Heart left ventricle (tissue), 16 donors: ENCODE measurements at regions not wholly inside any gene's neighbourhood (a gene's known extent, or its start where the extent isn't known, plus 50 kb on each side); places are given as distances from the start of the nearest gene placed in this dataset.

ENCODE experiments used
- ATAC-seq, 4 donors: fragments of 200-7000 bp; cut with Tn5 transposase; one replicate each; pipeline ENCODE4 v1.9.1; 2020 to 2022; ENCODE audit warnings: moderate library complexity in 4 of 4, mild to moderate bottlenecking in 3 of 4, moderate number of reproducible peaks in 1 of 4
- DNase-seq, 5 donors: peaks; one replicate each; pipeline ENCODE4 v3.0.0-alpha.2; 2020
- H3K27ac ChIP-seq, 12 donors: fragments of 200-600 bp; sonication (generic) in 4 of 12; one replicate each; pipeline versions ENCODE4 v1.5.0 to v1.8.0; 2016 to 2022; ENCODE audit warnings: mild to moderate bottlenecking in 2 of 12
- H3K27me3 ChIP-seq, 9 donors: fragments of 200-600 bp; sonication (generic) in 2 of 9; one replicate each; pipeline versions ENCODE4 v1.5.1 to v1.8.0; 2016 to 2022; ENCODE audit warnings: mild to moderate bottlenecking in 3 of 9
- H3K36me3 ChIP-seq, 9 donors: fragments of 200-600 bp; sonication (generic) in 2 of 9; one replicate each; pipeline versions ENCODE4 v1.5.0 to v1.8.0; 2018 to 2022; ENCODE audit warnings: mild to moderate bottlenecking in 2 of 9
- H3K4me1 ChIP-seq, 12 donors: fragments of 200-600 bp; sonication (generic) in 4 of 12; one replicate each; pipeline versions ENCODE4 v1.5.0 to v1.8.0; 2016 to 2022; ENCODE audit warnings: mild to moderate bottlenecking in 3 of 12
- H3K4me3 ChIP-seq, 12 donors: fragments of 200-600 bp; sonication (generic) in 4 of 12; one replicate each; pipeline versions ENCODE4 v1.5.0 to v1.8.0; 2017 to 2022; ENCODE audit warnings: mild to moderate bottlenecking in 9 of 12, moderate library complexity in 4 of 12
- H3K9me3 ChIP-seq, 12 donors: fragments of 200-600 bp; sonication (generic) in 4 of 12; one replicate each; pipeline versions ENCODE4 v1.5.0 to v1.8.0; 2016 to 2022; ENCODE audit warnings: mild to moderate bottlenecking in 1 of 12
- CTCF ChIP-seq, 12 donors: fragments of 200-600 bp; sonication (generic) in 4 of 12; IDR thresholded peaks; one replicate each; pipeline versions ENCODE4 v1.5.0 to v1.8.0; 2018 to 2022; ENCODE audit warnings: antibody characterized with exemption in 12 of 12, mild to moderate bottlenecking in 5 of 12
- POLR2A ChIP-seq, 2 donors: fragments of 450-650 bp; IDR thresholded peaks; one replicate each; pipeline ENCODE4 v1.6.1; 2017; ENCODE audit warnings: antibody characterized with exemption in 2 of 2, mild to moderate bottlenecking in 2 of 2, moderate library complexity in 2 of 2
- WGBS, 4 donors: extraction: QIAGEN DNeasy Blood & Tissue Kit in 2 of 4; methylation state at CpG; one replicate each; pipeline versions ENCODE4 v1.1.5 to v1.1.7; 2013 to 2018; 5-methylcytosine and 5-hydroxymethylcytosine counted together
- intact Hi-C, 10 donors: fragments of 100-400 bp; cut with DNase I; formaldehyde crosslinking; loops; one replicate each; pipeline versions ENCODE4 v1.11.1 to v1.14.2; 2022
- donor health status: ischemic (EF 13 %, LVEDD 7.1; RV severe dilation, severe dysfunction).
- donor health status: healthy with polysubstance abuse.
- donor health status: DM: no; HTN: yes; CAD: no.
- donor health status: DM: no; HTN: no; CAD: no.
- donor health status: ischemic (EF 25% LVEDD 6.9; RV normal size, moderate dysfunction).
- donor health status: ischemic (EF 25% LVEDD 5.7; RV mildly dilated, moderate dysfunction).
- donor health status: healthy.
- donor health status: DM: yes; HTN: yes; CAD: no.
- donor health status: ischemic (EF 35%, LVEDD 5.7; RV mildly dilated, moderate dysfunction).
- donor health status: nonischemic (EF 11% LVEDD 7.7; RV severe dilation, severe dysfunction).
- donor health status: DM: yes; HTN: yes; CAD: no.
- donor health status: PGD.
- donor health status: ischemic (EF 29% LVEDD 5.4; RV normal size, mild dysfunction).
- donor health status: nonischemic (EF 23%, LVEDD 6.1; RV moderate dilation, normal function).

GRCh38 chr1:37127254-37127748 is 93.0 kb upstream of the GRIK3 start:
- peaks cover 0 to 20% (median 0%) of the 10 kb centered on the region in 9 donors for H3K27me3 ChIP-seq
- TF ChIP-seq POLR2A (IDR thresholded peaks at IDR 0.05) (no peak), CTCF (IDR thresholded peaks at IDR 0.05) (no peak)
- ATAC-seq = no peak
- 67 to 78% (median 69%) methylated on average over 3 of the region's 3 CpGs for WGBS, 4 donors
- H3K4me1 ChIP-seq = no peaks in the 10 kb centered on the region
- H3K4me3 ChIP-seq = no peak overlapping the region
- H3K36me3 ChIP-seq = no peaks in the 10 kb centered on the region
- no peak for DNase-seq
- intact Hi-C loops = no loop called here
- H3K27ac ChIP-seq = no peak overlapping the region
- peaks cover 0 to 11% (median 0%) of the 10 kb centered on the region in 12 donors for H3K9me3 ChIP-seq

GRCh38 chr1:37128091-37128490 is 93.8 kb upstream of the GRIK3 start:
- H3K27me3 ChIP-seq = peaks cover 0 to 28% (median 0%) of the 10 kb centered on the region in 9 donors
- 80 to 90% (median 85%) methylated on average over 6 of the region's 6 CpGs for WGBS, 4 donors
- intact Hi-C loops = no loop called here
- H3K9me3 ChIP-seq = peaks cover 0 to 3% (median 0%) of the 10 kb centered on the region in 12 donors
- no peak for TF ChIP-seq POLR2A (IDR thresholded peaks at IDR 0.05)
- TF ChIP-seq CTCF (IDR thresholded peaks at IDR 0.05) = no peak
- DNase-seq = no peak
- H3K4me1 ChIP-seq = no peaks in the 10 kb centered on the region
- no peak overlapping the region for H3K4me3 ChIP-seq
- H3K27ac ChIP-seq = no peak overlapping the region
- no peak for ATAC-seq
- H3K36me3 ChIP-seq = no peaks in the 10 kb centered on the region

- TF ChIP-seq POLR2A (IDR thresholded peaks at IDR 0.05) = no peak
- TF ChIP-seq CTCF (IDR thresholded peaks at IDR 0.05) = no peak
- Histone ChIP-seq H3K36me3 (no peaks in the 10 kb centered on the region), H3K9me3 (no peaks in the 10 kb centered on the region), H3K27me3 (peaks cover 0 to 42% (median 3%) of the 10 kb centered on the region in 9 donors), H3K4me3 (no peak overlapping the region), H3K4me1 (no peaks in the 10 kb centered on the region), H3K27ac (no peak overlapping the region)
- intact Hi-C loops = no loop called here
- no peak for DNase-seq
- 56 to 69% (median 60%) methylated on average over 5 of the region's 5 CpGs for WGBS, 4 donors
- no peak for ATAC-seq
These were observed 96.1 kb upstream of the GRIK3 start for GRCh38 chr1:37130221-37130948.

GRCh38 chr1:37131281-37131680 is 97.0 kb upstream of the GRIK3 start:
- TF ChIP-seq POLR2A (IDR thresholded peaks at IDR 0.05) = no peak
- TF ChIP-seq CTCF (IDR thresholded peaks at IDR 0.05) = no peak
- H3K9me3 ChIP-seq = no peaks in the 10 kb centered on the region
- H3K36me3 ChIP-seq = no peaks in the 10 kb centered on the region
- no peak overlapping the region for H3K27ac ChIP-seq
- peaks cover 0 to 38% (median 7%) of the 10 kb centered on the region in 9 donors for H3K27me3 ChIP-seq
- H3K4me3 ChIP-seq = no peak overlapping the region
- ATAC-seq (no peak), DNase-seq (no peak)
- WGBS, 4 donors = 64 to 74% (median 71%) methylated on average over 5 of the region's 5 CpGs
- H3K4me1 ChIP-seq = no peaks in the 10 kb centered on the region
- intact Hi-C loops = no loop called here
